ENCODE measurements at regions not wholly inside any gene's neighbourhood (a gene's known extent, or its start where the extent isn't known, plus 50 kb on each side); places are given as distances from the start of the nearest gene placed in this dataset.

DNA sequence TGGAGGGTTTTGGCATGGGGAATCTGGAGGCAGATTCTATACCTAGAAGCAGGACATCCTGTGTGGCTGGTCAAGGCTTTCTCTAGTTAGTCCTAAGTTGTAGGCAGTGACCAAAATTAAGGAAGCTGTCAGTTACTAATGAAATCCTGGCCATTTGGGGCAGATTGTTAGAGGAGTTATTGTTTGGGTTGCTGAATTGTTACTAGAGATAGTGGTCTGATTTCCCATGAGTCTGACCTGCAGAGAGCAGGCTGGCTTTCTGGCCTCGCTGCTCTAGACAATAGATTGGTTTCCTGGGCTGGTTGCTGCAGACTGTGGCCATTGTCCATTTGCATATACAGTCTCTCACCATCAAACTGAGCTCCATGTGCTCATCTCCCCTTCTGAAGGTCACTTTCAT is 205.0 kb upstream of the SASH1 start:
- TF ChIP-seq, protein P1, sequence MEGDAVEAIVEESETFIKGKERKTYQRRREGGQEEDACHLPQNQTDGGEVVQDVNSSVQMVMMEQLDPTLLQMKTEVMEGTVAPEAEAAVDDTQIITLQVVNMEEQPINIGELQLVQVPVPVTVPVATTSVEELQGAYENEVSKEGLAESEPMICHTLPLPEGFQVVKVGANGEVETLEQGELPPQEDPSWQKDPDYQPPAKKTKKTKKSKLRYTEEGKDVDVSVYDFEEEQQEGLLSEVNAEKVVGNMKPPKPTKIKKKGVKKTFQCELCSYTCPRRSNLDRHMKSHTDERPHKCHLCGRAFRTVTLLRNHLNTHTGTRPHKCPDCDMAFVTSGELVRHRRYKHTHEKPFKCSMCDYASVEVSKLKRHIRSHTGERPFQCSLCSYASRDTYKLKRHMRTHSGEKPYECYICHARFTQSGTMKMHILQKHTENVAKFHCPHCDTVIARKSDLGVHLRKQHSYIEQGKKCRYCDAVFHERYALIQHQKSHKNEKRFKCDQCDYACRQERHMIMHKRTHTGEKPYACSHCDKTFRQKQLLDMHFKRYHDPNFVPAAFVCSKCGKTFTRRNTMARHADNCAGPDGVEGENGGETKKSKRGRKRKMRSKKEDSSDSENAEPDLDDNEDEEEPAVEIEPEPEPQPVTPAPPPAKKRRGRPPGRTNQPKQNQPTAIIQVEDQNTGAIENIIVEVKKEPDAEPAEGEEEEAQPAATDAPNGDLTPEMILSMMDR (IDR thresholded peaks at IDR 0.05), result no peak
- no peak for TF ChIP-seq ZFX (IDR thresholded peaks at IDR 0.05; ENCODE audit: borderline replicate concordance)
